ENCODE measurements at regions not wholly inside any gene's neighbourhood (a gene's known extent, or its start where the extent isn't known, plus 50 kb on each side); places are given as distances from the start of the nearest gene placed in this dataset.

- Mint-ChIP-seq H3K36me3 (ENCODE audit: low read depth) (no peaks in the 10 kb centered on the region), H3K4me1 (no peaks in the 10 kb centered on the region), H3K27ac (no peak overlapping the region), H3K27me3 (ENCODE audit: insufficient read depth, low read depth, poor library complexity) (no peaks in the 10 kb centered on the region), H3K9me3 (no peaks in the 10 kb centered on the region), H3K4me3 (no peak overlapping the region)
- H3K79me2 ChIP-seq (replicated peaks; ENCODE audit: insufficient read depth), result no peaks in the 10 kb centered on the region
- TF ChIP-seq ETS1 (IDR thresholded peaks at IDR 0.05) (no peak), POLR2AphosphoS5 (IDR thresholded peaks at IDR 0.05; ENCODE audit: low read depth) (no peak), ZNF462 (CRISPR knock-in tag; IDR thresholded peaks at IDR 0.05) (no peak), JUNB (IDR thresholded peaks at IDR 0.05; ENCODE audit: unreplicated experiment) (no peak), CREB1 (CRISPR knock-in tag; IDR thresholded peaks at IDR 0.05; ENCODE audit: low read depth) (no peak), NANOG (IDR thresholded peaks at IDR 0.05; ENCODE audit: borderline replicate concordance) (no peak), STAT1 (IDR thresholded peaks at IDR 0.05; ENCODE audit: unreplicated experiment) (no peak), CTCF (conservative IDR thresholded peaks at IDR 0.05; ENCODE audit: low read depth in 2 of 2) (no peak), ZNF331 (CRISPR knock-in tag; IDR thresholded peaks at IDR 0.05; ENCODE audit: low read depth) (no peak), ZNF114 (CRISPR knock-in tag; IDR thresholded peaks at IDR 0.05) (no peak), REST (IDR thresholded peaks at IDR 0.05; ENCODE audit: unreplicated experiment) (no peak), EZH2phosphoT487 (IDR thresholded peaks at IDR 0.05; ENCODE audit: unreplicated experiment) (no peak), EZH2 (IDR thresholded peaks at IDR 0.05; ENCODE audit: low read depth, unreplicated experiment) (no peak)
- H3K4me1 ChIP-seq (ENCODE audit: insufficient read depth), result no peaks in the 10 kb centered on the region
- H2AFZ ChIP-seq, result no peak overlapping the region
- H4K20me1 ChIP-seq (replicated peaks; ENCODE audit: insufficient read depth), result no peaks in the 10 kb centered on the region
- no peak for DNase-seq (ENCODE audit: low spot score)
- H3K9me2 ChIP-seq (ENCODE audit: insufficient read depth), result no peaks in the 10 kb centered on the region
- H3F3A ChIP-seq (replicated peaks; ENCODE audit: low read depth), result no peaks in the 10 kb centered on the region
- no peak overlapping the region for H3K4me3 ChIP-seq
- H3K36me3 ChIP-seq (ENCODE audit: insufficient read depth), result no peaks in the 10 kb centered on the region
- H3K4me2 ChIP-seq, result no peak overlapping the region
- H3K27me3 ChIP-seq (ENCODE audit: insufficient read depth), result no peaks in the 10 kb centered on the region
- no peak overlapping the region for H3K27ac ChIP-seq (ENCODE audit: low read depth)
- no peak for ATAC-seq
These were observed 388.0 kb upstream of the ZNF804A start for GRCh38 chr2:184210329-184210728.

Data from GM23338 (cell line).